22Rv1 (cell line): ENCODE measurements at regions not wholly inside any gene's neighbourhood (a gene's known extent, or its start where the extent isn't known, plus 50 kb on each side); places are given as distances from the start of the nearest gene placed in this dataset.

Experiments used
- ZFX ChIP-seq: fragments of 450-650 bp; IDR thresholded peaks from 2 replicates; pipeline ENCODE4 v1.6.1; 2017; ENCODE audit warnings: antibody characterized with exemption, borderline replicate concordance
- TF ChIP-seq, protein P1 (sequence below): fragments of 450-650 bp; IDR thresholded peaks from 2 replicates; pipeline ENCODE4 v1.5.1; 2017; ENCODE audit warnings: mild to moderate bottlenecking

DNA sequence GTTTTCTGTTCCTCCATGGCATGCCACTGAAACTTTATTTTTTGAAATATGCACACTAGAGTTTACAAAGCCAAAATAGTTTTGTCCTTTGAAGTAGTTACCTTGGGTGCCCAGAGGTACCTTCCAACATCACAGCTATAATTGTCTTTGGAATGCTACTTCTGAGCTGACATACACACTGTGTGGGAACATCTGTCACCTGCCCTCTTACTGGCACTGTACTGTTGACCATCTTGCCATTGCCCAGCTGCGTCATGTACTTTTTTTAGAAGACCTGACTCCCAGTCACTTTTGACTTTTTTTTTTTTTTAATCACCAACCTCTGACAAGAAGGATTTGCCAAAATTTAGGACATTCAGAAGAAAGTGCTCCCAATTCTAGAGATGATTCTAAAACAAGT is 200.5 kb upstream of the CXorf66 start:
- TF ChIP-seq, protein P1, sequence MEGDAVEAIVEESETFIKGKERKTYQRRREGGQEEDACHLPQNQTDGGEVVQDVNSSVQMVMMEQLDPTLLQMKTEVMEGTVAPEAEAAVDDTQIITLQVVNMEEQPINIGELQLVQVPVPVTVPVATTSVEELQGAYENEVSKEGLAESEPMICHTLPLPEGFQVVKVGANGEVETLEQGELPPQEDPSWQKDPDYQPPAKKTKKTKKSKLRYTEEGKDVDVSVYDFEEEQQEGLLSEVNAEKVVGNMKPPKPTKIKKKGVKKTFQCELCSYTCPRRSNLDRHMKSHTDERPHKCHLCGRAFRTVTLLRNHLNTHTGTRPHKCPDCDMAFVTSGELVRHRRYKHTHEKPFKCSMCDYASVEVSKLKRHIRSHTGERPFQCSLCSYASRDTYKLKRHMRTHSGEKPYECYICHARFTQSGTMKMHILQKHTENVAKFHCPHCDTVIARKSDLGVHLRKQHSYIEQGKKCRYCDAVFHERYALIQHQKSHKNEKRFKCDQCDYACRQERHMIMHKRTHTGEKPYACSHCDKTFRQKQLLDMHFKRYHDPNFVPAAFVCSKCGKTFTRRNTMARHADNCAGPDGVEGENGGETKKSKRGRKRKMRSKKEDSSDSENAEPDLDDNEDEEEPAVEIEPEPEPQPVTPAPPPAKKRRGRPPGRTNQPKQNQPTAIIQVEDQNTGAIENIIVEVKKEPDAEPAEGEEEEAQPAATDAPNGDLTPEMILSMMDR = no peak
- TF ChIP-seq ZFX = no peak
